ENCODE measurements at regions not wholly inside any gene's neighbourhood (a gene's known extent, or its start where the extent isn't known, plus 50 kb on each side); places are given as distances from the start of the nearest gene placed in this dataset.

DNA sequence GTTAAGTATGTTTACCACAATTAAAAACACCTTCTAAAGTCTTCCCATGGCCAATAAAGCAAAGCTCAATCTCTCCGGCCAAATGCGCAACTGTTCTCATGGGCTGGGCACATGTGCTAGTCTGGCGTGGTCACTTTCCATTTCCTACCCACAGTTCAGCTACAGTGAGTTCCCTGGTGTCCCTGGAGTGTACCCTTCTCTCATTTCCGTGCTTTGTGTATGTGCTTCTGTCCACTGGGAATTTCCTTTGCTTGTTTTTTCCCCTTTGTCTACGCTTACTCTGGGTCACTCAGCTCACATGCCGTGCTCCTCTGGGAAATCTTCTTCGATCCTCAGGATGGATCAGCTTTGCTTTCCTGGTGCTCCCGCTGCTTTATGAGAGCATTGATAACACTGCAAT, 69.6 kb upstream of the GYPC start:
- no peak overlapping the region for H4K91ac ChIP-seq (ENCODE audit: low read length)
- no peak overlapping the region for H2AFZ ChIP-seq (ENCODE audit: low read depth, low read length)
- H3K9me3 ChIP-seq (ENCODE audit: control insufficient read depth, low read length): no peaks in the 10 kb centered on the region
- no peaks in the 10 kb centered on the region for H3K79me1 ChIP-seq (replicated peaks; ENCODE audit: low read length, poor library complexity, severe bottlenecking)
- H2BK5ac ChIP-seq (ENCODE audit: low read depth, low read length, poor library complexity, severe bottlenecking): no peak overlapping the region
- H3K36me3 ChIP-seq (ENCODE audit: control insufficient read depth in 1 of 2, insufficient read depth in 2 of 2, low read depth in 1 of 2, low read length in 2 of 2): no peaks in the 10 kb centered on the region
- no peak overlapping the region for H3K27ac ChIP-seq (ENCODE audit: low read length, poor library complexity, severe bottlenecking)
- no peak overlapping the region for H2BK120ac ChIP-seq (ENCODE audit: low read depth, low read length)
- H3K9ac ChIP-seq (ENCODE audit: low read length): no peak overlapping the region
- H3K4me3 ChIP-seq (ENCODE audit: insufficient read depth in 1 of 2, low read depth in 1 of 2, low read length in 2 of 2): no peak overlapping the region
- H3K4me1 ChIP-seq (ENCODE audit: control insufficient read depth, insufficient read depth, low read depth, low read length): no peaks in the 10 kb centered on the region
- H3K23ac ChIP-seq (ENCODE audit: low read length in 2 of 2): no peak overlapping the region
- H3K4ac ChIP-seq (ENCODE audit: low read depth in 1 of 2, low read length in 2 of 2): no peak overlapping the region
- no peak overlapping the region for H2BK15ac ChIP-seq (ENCODE audit: low read depth, poor library complexity, severe bottlenecking)
- WGBS: 82% methylated on average over 7 of the region's 8 CpGs
- no peak overlapping the region for H3K18ac ChIP-seq (ENCODE audit: low read depth in 1 of 2, low read length in 2 of 2)
- no peak overlapping the region for H4K8ac ChIP-seq (ENCODE audit: low read length)
- H2AK5ac ChIP-seq (ENCODE audit: low read length, severe bottlenecking): no peak overlapping the region
- no peaks in the 10 kb centered on the region for H3K27me3 ChIP-seq (ENCODE audit: control insufficient read depth in 1 of 2, insufficient read depth in 1 of 2, low read length in 2 of 2)
- DNase-seq: no peak
- no peak overlapping the region for H3K4me2 ChIP-seq (ENCODE audit: low read length, poor library complexity, severe bottlenecking)
- no peak overlapping the region for H3K14ac ChIP-seq (ENCODE audit: low read length in 2 of 2)
- no peak overlapping the region for H2BK12ac ChIP-seq (ENCODE audit: low read length in 2 of 2)

GRCh38 chr2:126599062-126599461, 56.9 kb upstream of the GYPC start:
- H4K8ac ChIP-seq (ENCODE audit: low read length): no peak overlapping the region

GRCh38 chr2:126600742-126601141, 55.2 kb upstream of the GYPC start:
- no peak overlapping the region for H2BK15ac ChIP-seq (ENCODE audit: low read depth, poor library complexity, severe bottlenecking)
- H2BK120ac ChIP-seq (ENCODE audit: low read depth, low read length): no peak overlapping the region
- 93% methylated on average over 3 of the region's 3 CpGs for WGBS

More at GRCh38 chr2:126599062-126599461, 56.9 kb upstream of the GYPC start:
- no CpG with 5 or more reads among the region's 2 CpGs for WGBS
- H3K27ac ChIP-seq (ENCODE audit: low read length, poor library complexity, severe bottlenecking): no peak overlapping the region
- H2AK5ac ChIP-seq (ENCODE audit: low read length, severe bottlenecking): no peak overlapping the region
- no peaks in the 10 kb centered on the region for H3K27me3 ChIP-seq (ENCODE audit: control insufficient read depth in 1 of 2, insufficient read depth in 1 of 2, low read length in 2 of 2)
- no peak overlapping the region for H3K18ac ChIP-seq (ENCODE audit: low read depth in 1 of 2, low read length in 2 of 2)
- no peaks in the 10 kb centered on the region for H3K4me1 ChIP-seq (ENCODE audit: control insufficient read depth, insufficient read depth, low read depth, low read length)
- H3K9me3 ChIP-seq (ENCODE audit: control insufficient read depth, low read length): peaks cover 21% of the 10 kb centered on the region
- H2AFZ ChIP-seq (ENCODE audit: low read depth, low read length): no peak overlapping the region
- no peak overlapping the region for H2BK120ac ChIP-seq (ENCODE audit: low read depth, low read length)
- no peak overlapping the region for H3K9ac ChIP-seq (ENCODE audit: low read length)
- no peak overlapping the region for H3K4ac ChIP-seq (ENCODE audit: low read depth in 1 of 2, low read length in 2 of 2)
- no peak for DNase-seq
- H3K79me1 ChIP-seq (replicated peaks; ENCODE audit: low read length, poor library complexity, severe bottlenecking): no peaks in the 10 kb centered on the region
- H3K14ac ChIP-seq (ENCODE audit: low read length in 2 of 2): no peak overlapping the region
- H3K23ac ChIP-seq (ENCODE audit: low read length in 2 of 2): no peak overlapping the region
- no peak overlapping the region for H2BK5ac ChIP-seq (ENCODE audit: low read depth, low read length, poor library complexity, severe bottlenecking)
- H3K4me3 ChIP-seq (ENCODE audit: insufficient read depth in 1 of 2, low read depth in 1 of 2, low read length in 2 of 2): no peak overlapping the region
- H3K36me3 ChIP-seq (ENCODE audit: control insufficient read depth in 1 of 2, insufficient read depth in 2 of 2, low read depth in 1 of 2, low read length in 2 of 2): no peaks in the 10 kb centered on the region
- H4K91ac ChIP-seq (ENCODE audit: low read length): no peak overlapping the region
- no peak overlapping the region for H3K4me2 ChIP-seq (ENCODE audit: low read length, poor library complexity, severe bottlenecking)
- no peak overlapping the region for H2BK15ac ChIP-seq (ENCODE audit: low read depth, poor library complexity, severe bottlenecking)
- no peak overlapping the region for H2BK12ac ChIP-seq (ENCODE audit: low read length in 2 of 2)

DNA sequence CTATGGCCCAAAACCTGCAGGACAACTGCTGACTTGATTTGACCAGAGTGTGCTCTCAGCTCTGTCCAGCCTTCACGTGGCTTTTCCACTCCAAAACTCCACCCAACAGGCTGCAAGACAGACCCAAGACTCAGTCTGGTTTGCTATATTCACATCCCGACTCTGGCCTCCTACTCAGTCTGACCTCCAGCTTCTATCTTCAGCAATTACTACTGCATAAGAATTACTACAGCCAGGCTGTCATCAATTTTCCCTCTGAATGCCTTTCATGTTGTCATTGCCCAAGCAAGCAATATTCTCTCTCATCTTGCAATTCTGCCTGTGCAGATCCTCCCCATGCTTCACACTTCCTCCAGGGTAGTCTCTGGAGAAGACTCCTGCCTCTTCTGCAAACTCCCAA, 53.6 kb upstream of the GYPC start:
- Histone ChIP-seq H3K9ac (ENCODE audit: low read length) (no peak overlapping the region), H2AK5ac (ENCODE audit: low read length, severe bottlenecking) (no peak overlapping the region), H3K27me3 (ENCODE audit: control insufficient read depth in 1 of 2, insufficient read depth in 1 of 2, low read length in 2 of 2) (no peaks in the 10 kb centered on the region), H3K79me1 (replicated peaks; ENCODE audit: low read length, poor library complexity, severe bottlenecking) (no peaks in the 10 kb centered on the region), H3K27ac (ENCODE audit: low read length, poor library complexity, severe bottlenecking) (no peak overlapping the region), H4K8ac (ENCODE audit: low read length) (no peak overlapping the region), H2BK15ac (ENCODE audit: low read depth, poor library complexity, severe bottlenecking) (no peak overlapping the region), H3K4me2 (ENCODE audit: low read length, poor library complexity, severe bottlenecking) (no peak overlapping the region), H3K4me3 (ENCODE audit: insufficient read depth in 1 of 2, low read depth in 1 of 2, low read length in 2 of 2) (no peak overlapping the region), H4K91ac (ENCODE audit: low read length) (no peak overlapping the region), H3K9me3 (ENCODE audit: control insufficient read depth, low read length) (peaks cover 48% of the 10 kb centered on the region), H3K4ac (ENCODE audit: low read depth in 1 of 2, low read length in 2 of 2) (no peak overlapping the region), H3K4me1 (ENCODE audit: control insufficient read depth, insufficient read depth, low read depth, low read length) (no peaks in the 10 kb centered on the region), H2BK5ac (ENCODE audit: low read depth, low read length, poor library complexity, severe bottlenecking) (no peak overlapping the region), H3K23ac (ENCODE audit: low read length in 2 of 2) (no peak overlapping the region), H2BK120ac (ENCODE audit: low read depth, low read length) (no peak overlapping the region), H3K18ac (ENCODE audit: low read depth in 1 of 2, low read length in 2 of 2) (peak overlapping the region in 1 of 2 experiments; percentile 21), H3K36me3 (ENCODE audit: control insufficient read depth in 1 of 2, insufficient read depth in 2 of 2, low read depth in 1 of 2, low read length in 2 of 2) (no peaks in the 10 kb centered on the region), H3K14ac (ENCODE audit: low read length in 2 of 2) (no peak overlapping the region), H2BK12ac (ENCODE audit: low read length in 2 of 2) (no peak overlapping the region), H2AFZ (ENCODE audit: low read depth, low read length) (no peak overlapping the region)
- 70% methylated on average over 2 of the region's 2 CpGs for WGBS
- no peak for DNase-seq

More at GRCh38 chr2:126600742-126601141, 55.2 kb upstream of the GYPC start:
- H4K91ac ChIP-seq (ENCODE audit: low read length): no peak overlapping the region
- no peak overlapping the region for H2BK12ac ChIP-seq (ENCODE audit: low read length in 2 of 2)
- H3K4me3 ChIP-seq (ENCODE audit: insufficient read depth in 1 of 2, low read depth in 1 of 2, low read length in 2 of 2): no peak overlapping the region
- no peak overlapping the region for H3K18ac ChIP-seq (ENCODE audit: low read depth in 1 of 2, low read length in 2 of 2)
- no peak overlapping the region for H3K4me2 ChIP-seq (ENCODE audit: low read length, poor library complexity, severe bottlenecking)
- no peak overlapping the region for H3K23ac ChIP-seq (ENCODE audit: low read length in 2 of 2)
- no peaks in the 10 kb centered on the region for H3K79me1 ChIP-seq (replicated peaks; ENCODE audit: low read length, poor library complexity, severe bottlenecking)
- no peak overlapping the region for H3K9ac ChIP-seq (ENCODE audit: low read length)
- DNase-seq: no peak
- no peak overlapping the region for H3K4ac ChIP-seq (ENCODE audit: low read depth in 1 of 2, low read length in 2 of 2)
- no peak overlapping the region for H2AFZ ChIP-seq (ENCODE audit: low read depth, low read length)
- no peak overlapping the region for H2BK5ac ChIP-seq (ENCODE audit: low read depth, low read length, poor library complexity, severe bottlenecking)
- peaks cover 37% of the 10 kb centered on the region for H3K9me3 ChIP-seq (ENCODE audit: control insufficient read depth, low read length)
- no peak overlapping the region for H2AK5ac ChIP-seq (ENCODE audit: low read length, severe bottlenecking)
- no peaks in the 10 kb centered on the region for H3K27me3 ChIP-seq (ENCODE audit: control insufficient read depth in 1 of 2, insufficient read depth in 1 of 2, low read length in 2 of 2)
- H4K8ac ChIP-seq (ENCODE audit: low read length): no peak overlapping the region
- no peaks in the 10 kb centered on the region for H3K36me3 ChIP-seq (ENCODE audit: control insufficient read depth in 1 of 2, insufficient read depth in 2 of 2, low read depth in 1 of 2, low read length in 2 of 2)
- H3K14ac ChIP-seq (ENCODE audit: low read length in 2 of 2): peak overlapping the region in 1 of 2 experiments; percentile 86
- H3K27ac ChIP-seq (ENCODE audit: low read length, poor library complexity, severe bottlenecking): no peak overlapping the region
- no peaks in the 10 kb centered on the region for H3K4me1 ChIP-seq (ENCODE audit: control insufficient read depth, insufficient read depth, low read depth, low read length)
